ENCODE measurements at regions not wholly inside any gene's neighbourhood (a gene's known extent, or its start where the extent isn't known, plus 50 kb on each side); places are given as distances from the start of the nearest gene placed in this dataset.

GRCh38 chr14:42734041-42734440, 1127.4 kb downstream of the LRFN5 start:
- Histone ChIP-seq H2AFZ (ENCODE audit: low read length) (no peak overlapping the region), H3K4me3 (replicated peaks in 1 of 4; ENCODE audit: control extremely low read depth in 1 of 4, insufficient read depth in 1 of 4, low read depth in 3 of 4, low read length in 4 of 4) (no peak overlapping the region), H3K9ac (ENCODE audit: insufficient read depth, low read length) (no peak overlapping the region), H3K4me1 (ENCODE audit: control insufficient read depth, extremely low read depth, insufficient read depth, low read length) (no peaks in the 10 kb centered on the region), H3K4me2 (ENCODE audit: extremely low read depth, insufficient read depth, low read length) (no peak overlapping the region), H3K27me3 (ENCODE audit: control insufficient read depth, insufficient read depth, low read length) (no peaks in the 10 kb centered on the region), H3K36me3 (ENCODE audit: control insufficient read depth, insufficient read depth, low read length) (no peaks in the 10 kb centered on the region), H4K20me1 (ENCODE audit: control insufficient read depth, extremely low read depth, insufficient read depth, low read length) (no peaks in the 10 kb centered on the region), H3K27ac (ENCODE audit: insufficient read depth, low read length) (no peak overlapping the region), H3K79me2 (ENCODE audit: control insufficient read depth, insufficient read depth, low read length) (no peaks in the 10 kb centered on the region), H3K9me3 (ENCODE audit: control insufficient read depth, insufficient read depth, low read depth, low read length) (no peaks in the 10 kb centered on the region)
- TF ChIP-seq EZH2 (IDR thresholded peaks at IDR 0.05; ENCODE audit: low read length, missing control alignments) = no peak
- TF ChIP-seq CTCF (conservative IDR thresholded peaks at IDR 0.05 in 1 of 2, IDR thresholded peaks at IDR 0.05 in 1 of 2; ENCODE audit: low read depth in 1 of 2, low read length in 2 of 2) = no peak
- no peak for DNase-seq (ENCODE audit: low read depth in 2 of 2)

GRCh38 chr14:42732005-42732404, 1125.3 kb downstream of the LRFN5 start:
- no peak for DNase-seq (ENCODE audit: low read depth in 2 of 2)
- Histone ChIP-seq H3K79me2 (ENCODE audit: control insufficient read depth, insufficient read depth, low read length) (no peaks in the 10 kb centered on the region), H2AFZ (ENCODE audit: low read length) (no peak overlapping the region), H3K9ac (ENCODE audit: insufficient read depth, low read length) (no peak overlapping the region), H3K4me3 (replicated peaks in 1 of 4; ENCODE audit: control extremely low read depth in 1 of 4, insufficient read depth in 1 of 4, low read depth in 3 of 4, low read length in 4 of 4) (no peak overlapping the region), H3K27me3 (ENCODE audit: control insufficient read depth, insufficient read depth, low read length) (no peaks in the 10 kb centered on the region), H3K4me1 (ENCODE audit: control insufficient read depth, extremely low read depth, insufficient read depth, low read length) (no peaks in the 10 kb centered on the region), H3K4me2 (ENCODE audit: extremely low read depth, insufficient read depth, low read length) (no peak overlapping the region), H3K36me3 (ENCODE audit: control insufficient read depth, insufficient read depth, low read length) (no peaks in the 10 kb centered on the region), H3K27ac (ENCODE audit: insufficient read depth, low read length) (no peak overlapping the region), H3K9me3 (ENCODE audit: control insufficient read depth, insufficient read depth, low read depth, low read length) (no peaks in the 10 kb centered on the region), H4K20me1 (ENCODE audit: control insufficient read depth, extremely low read depth, insufficient read depth, low read length) (no peaks in the 10 kb centered on the region)
- TF ChIP-seq CTCF (conservative IDR thresholded peaks at IDR 0.05 in 1 of 2, IDR thresholded peaks at IDR 0.05 in 1 of 2; ENCODE audit: low read depth in 1 of 2, low read length in 2 of 2) = no peak
- no peak for TF ChIP-seq EZH2 (IDR thresholded peaks at IDR 0.05; ENCODE audit: low read length, missing control alignments)

GRCh38 chr14:42731480-42731879, 1124.8 kb downstream of the LRFN5 start:
- Histone ChIP-seq H4K20me1 (ENCODE audit: control insufficient read depth, extremely low read depth, insufficient read depth, low read length) (no peaks in the 10 kb centered on the region), H3K27me3 (ENCODE audit: control insufficient read depth, insufficient read depth, low read length) (no peaks in the 10 kb centered on the region), H3K36me3 (ENCODE audit: control insufficient read depth, insufficient read depth, low read length) (no peaks in the 10 kb centered on the region), H3K4me3 (replicated peaks in 1 of 4; ENCODE audit: control extremely low read depth in 1 of 4, insufficient read depth in 1 of 4, low read depth in 3 of 4, low read length in 4 of 4) (no peak overlapping the region), H3K4me1 (ENCODE audit: control insufficient read depth, extremely low read depth, insufficient read depth, low read length) (no peaks in the 10 kb centered on the region), H2AFZ (ENCODE audit: low read length) (no peak overlapping the region), H3K4me2 (ENCODE audit: extremely low read depth, insufficient read depth, low read length) (no peak overlapping the region), H3K9ac (ENCODE audit: insufficient read depth, low read length) (no peak overlapping the region), H3K27ac (ENCODE audit: insufficient read depth, low read length) (no peak overlapping the region), H3K79me2 (ENCODE audit: control insufficient read depth, insufficient read depth, low read length) (no peaks in the 10 kb centered on the region), H3K9me3 (ENCODE audit: control insufficient read depth, insufficient read depth, low read depth, low read length) (no peaks in the 10 kb centered on the region)
- DNase-seq (ENCODE audit: low read depth in 2 of 2) = no peak
- TF ChIP-seq CTCF (conservative IDR thresholded peaks at IDR 0.05 in 1 of 2, IDR thresholded peaks at IDR 0.05 in 1 of 2; ENCODE audit: low read depth in 1 of 2, low read length in 2 of 2) (no peak), EZH2 (IDR thresholded peaks at IDR 0.05; ENCODE audit: low read length, missing control alignments) (no peak)
